ENCODE measurements at regions not wholly inside any gene's neighbourhood (a gene's known extent, or its start where the extent isn't known, plus 50 kb on each side); places are given as distances from the start of the nearest gene placed in this dataset.

DNA sequence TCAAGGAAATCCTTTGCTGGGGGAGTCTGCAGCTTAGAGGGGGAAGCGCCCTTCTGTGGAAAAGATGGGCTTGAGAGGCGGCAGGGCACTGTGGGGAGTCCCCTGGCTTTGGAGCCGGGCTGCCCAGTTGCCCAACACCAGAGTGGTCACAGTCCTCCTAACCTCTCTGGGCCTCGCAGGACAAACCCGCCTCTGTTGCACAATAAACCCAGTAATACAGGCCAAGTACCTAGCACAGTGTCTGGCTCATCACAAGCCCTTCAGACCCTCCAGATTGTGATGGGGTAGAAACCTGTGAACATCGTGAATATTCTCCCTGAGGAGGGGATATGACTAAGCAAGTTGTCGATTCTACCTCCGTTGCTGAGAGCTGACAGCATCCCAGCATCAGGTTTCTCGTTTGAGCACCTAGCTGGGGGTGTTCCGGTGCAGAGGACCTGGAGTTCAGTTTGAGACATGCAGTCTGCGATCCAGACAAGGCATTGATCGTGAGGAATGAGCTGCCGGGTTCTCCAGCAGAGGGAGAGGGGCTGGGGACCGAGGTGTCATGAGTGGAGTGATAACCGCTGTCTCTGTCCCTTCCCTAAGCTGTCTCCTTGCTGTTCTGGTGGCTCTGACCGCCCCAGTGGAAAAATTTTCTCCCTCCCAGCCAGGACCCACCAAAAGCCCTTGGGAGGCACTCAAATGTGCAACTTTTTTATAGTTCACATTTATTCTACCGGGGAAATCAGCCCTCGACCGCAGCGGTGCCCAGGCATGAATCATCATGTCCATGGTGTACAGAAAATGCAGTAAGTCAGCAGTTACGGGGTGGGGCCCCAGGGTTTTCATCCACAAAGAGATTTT lies 161.9 kb downstream of the WSCD1 start:
- Mint-ChIP-seq H3K4me1 (no peaks in the 10 kb centered on the region), H3K27ac (no peak overlapping the region), H3K27me3 (ENCODE audit: low read depth, poor library complexity) (peaks cover 15% of the 10 kb centered on the region), H3K36me3 (ENCODE audit: low read depth) (no peaks in the 10 kb centered on the region), H3K9me3 (no peaks in the 10 kb centered on the region), H3K4me3 (no peak overlapping the region)
- no peak for DNase-seq
- TF ChIP-seq CTCF (IDR thresholded peaks at IDR 0.05), result no peak

DNA sequence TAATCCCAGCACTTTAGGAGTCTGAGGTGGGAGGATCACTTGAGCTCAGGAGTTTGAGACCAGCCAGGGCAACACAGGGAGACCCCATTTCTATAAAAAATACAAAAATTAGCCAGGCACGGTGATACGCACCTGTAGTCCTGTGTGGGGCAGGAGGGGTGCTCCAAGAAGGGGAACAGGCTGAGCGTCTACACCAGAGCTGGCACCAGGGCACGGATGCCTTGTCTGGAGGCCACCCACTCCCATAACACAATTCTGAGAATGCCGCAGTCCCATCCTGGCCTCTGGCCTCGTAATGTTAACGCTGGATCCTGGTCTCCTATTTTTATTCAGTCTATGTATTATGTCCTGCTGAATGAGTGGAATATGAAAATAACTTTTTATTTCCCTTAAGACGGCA lies 161.3 kb downstream of the WSCD1 start:
- no peak overlapping the region for H3K27ac Mint-ChIP-seq
- no peak for TF ChIP-seq CTCF (IDR thresholded peaks at IDR 0.05)
- H3K36me3 Mint-ChIP-seq (ENCODE audit: low read depth), result no peaks in the 10 kb centered on the region
- H3K9me3 Mint-ChIP-seq, result no peaks in the 10 kb centered on the region
- DNase-seq, result no peak
- H3K4me1 Mint-ChIP-seq, result no peaks in the 10 kb centered on the region
- peaks cover 15% of the 10 kb centered on the region for H3K27me3 Mint-ChIP-seq (ENCODE audit: low read depth, poor library complexity)
- no peak overlapping the region for H3K4me3 Mint-ChIP-seq

- Mint-ChIP-seq H3K4me1 (no peaks in the 10 kb centered on the region), H3K27ac (no peak overlapping the region), H3K4me3 (no peak overlapping the region), H3K9me3 (peaks cover 23% of the 10 kb centered on the region), H3K27me3 (ENCODE audit: low read depth, poor library complexity) (peaks cover 7% of the 10 kb centered on the region), H3K36me3 (ENCODE audit: low read depth) (no peaks in the 10 kb centered on the region)
- DNase-seq, result no peak
- TF ChIP-seq CTCF (IDR thresholded peaks at IDR 0.05), result no peak
Measured at GRCh38 chr17:6218333-6218732, 148.2 kb downstream of the WSCD1 start.

DNA sequence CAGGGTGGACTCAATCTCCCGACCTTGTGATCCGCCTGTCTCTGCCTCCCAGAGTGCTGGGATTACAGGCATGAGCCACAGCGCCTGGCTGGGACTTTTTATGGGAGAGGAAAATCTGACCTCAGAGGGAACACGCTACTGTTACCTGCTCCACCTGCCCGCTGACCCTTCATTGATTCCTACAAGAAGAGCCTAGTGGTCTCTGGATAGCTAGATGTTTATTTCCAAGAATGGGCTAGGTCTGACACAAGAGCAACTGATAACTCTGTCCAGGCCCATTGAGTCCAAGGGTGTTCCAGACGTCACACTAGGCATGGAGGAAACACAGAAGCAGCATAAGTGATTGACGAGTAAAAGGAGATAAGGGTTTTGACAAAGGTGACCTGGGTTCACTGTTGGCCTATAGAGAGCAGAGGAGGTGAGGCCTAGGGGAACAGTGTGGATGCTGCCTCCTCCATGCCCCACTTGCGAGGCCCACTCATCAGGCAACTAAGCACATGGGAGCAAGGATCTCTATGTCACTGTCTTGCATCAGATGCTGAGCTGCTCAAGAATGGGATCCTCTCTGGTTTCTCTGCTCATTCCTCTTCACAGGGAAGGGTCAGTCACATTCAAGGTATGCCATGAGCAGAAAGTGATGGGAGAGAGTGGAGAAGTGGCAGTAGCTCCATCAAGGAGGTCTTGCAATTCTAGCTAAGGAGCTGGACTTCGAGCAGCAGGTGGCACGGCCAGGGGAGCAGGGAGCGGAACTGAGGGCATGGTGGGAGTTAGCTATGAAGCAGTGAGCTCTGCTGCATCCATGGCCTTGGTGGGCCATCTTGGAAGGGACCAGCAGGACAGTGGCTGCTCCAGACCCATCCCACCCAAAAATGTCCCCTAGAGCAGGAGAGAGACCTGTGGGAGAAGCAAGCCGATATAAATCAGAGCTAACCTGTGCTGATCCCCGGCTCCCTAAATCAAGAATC lies 145.2 kb downstream of the WSCD1 start:
- no peaks in the 10 kb centered on the region for H3K36me3 Mint-ChIP-seq (ENCODE audit: low read depth)
- H3K9me3 Mint-ChIP-seq, result peaks cover under 1% of the 10 kb centered on the region
- no peak overlapping the region for H3K27ac Mint-ChIP-seq
- H3K27me3 Mint-ChIP-seq (ENCODE audit: low read depth, poor library complexity), result peaks cover 10% of the 10 kb centered on the region
- H3K4me3 Mint-ChIP-seq, result no peak overlapping the region
- DNase-seq, result no peak
- no peak for TF ChIP-seq CTCF (IDR thresholded peaks at IDR 0.05)
- no peaks in the 10 kb centered on the region for H3K4me1 Mint-ChIP-seq

DNA sequence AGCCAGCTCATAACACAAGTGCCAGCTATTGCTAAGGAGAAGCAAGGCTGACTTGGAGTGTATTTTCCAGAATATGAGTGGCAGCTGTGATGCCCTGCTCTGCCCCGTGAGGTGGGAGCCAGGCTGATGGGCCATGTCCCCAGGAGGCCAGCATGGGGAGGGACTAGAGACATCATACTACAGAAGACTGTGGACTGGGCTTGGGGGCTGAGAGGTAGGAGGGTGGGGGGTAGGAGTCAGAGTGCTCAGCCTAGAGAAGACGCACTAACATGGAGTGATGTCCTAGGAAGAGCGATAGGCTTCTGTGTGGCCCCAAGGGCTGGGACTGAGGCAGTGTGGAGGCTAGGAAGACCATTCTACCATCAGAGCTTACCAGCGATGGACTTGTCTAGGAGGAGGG lies 143.7 kb downstream of the WSCD1 start:
- peaks cover 21% of the 10 kb centered on the region for H3K27me3 Mint-ChIP-seq (ENCODE audit: low read depth, poor library complexity)

More for the DNA sequence above, 143.7 kb downstream of the WSCD1 start:
- H3K36me3 Mint-ChIP-seq (ENCODE audit: low read depth), result no peaks in the 10 kb centered on the region
- no peaks in the 10 kb centered on the region for H3K4me1 Mint-ChIP-seq
- no peak for TF ChIP-seq CTCF (IDR thresholded peaks at IDR 0.05)
- no peaks in the 10 kb centered on the region for H3K9me3 Mint-ChIP-seq
- H3K27ac Mint-ChIP-seq, result no peak overlapping the region
- no peak overlapping the region for H3K4me3 Mint-ChIP-seq
- DNase-seq, result no peak

Measured in nephron progenitor cell (in vitro differentiated cells).